NT2/D1 (cell line): ENCODE measurements at regions not wholly inside any gene's neighbourhood (a gene's known extent, or its start where the extent isn't known, plus 50 kb on each side); places are given as distances from the start of the nearest gene placed in this dataset.

Experiments used
- SUZ12 ChIP-seq: IDR thresholded peaks from 2 replicates; pipeline ENCODE4 v1.6.1; 2011; ENCODE audit not compliant: insufficient read length, insufficient read depth; ENCODE audit errors: extremely low read depth
- YY1 ChIP-seq: IDR thresholded peaks from 2 replicates; pipeline ENCODE4 v1.6.1; 2011; ENCODE audit not compliant: insufficient read length, insufficient read depth
- ZNF274 ChIP-seq: IDR thresholded peaks from 2 replicates; pipeline ENCODE4 v1.6.1; 2011; ENCODE audit warnings: mild to moderate bottlenecking, low read depth, low read length

DNA sequence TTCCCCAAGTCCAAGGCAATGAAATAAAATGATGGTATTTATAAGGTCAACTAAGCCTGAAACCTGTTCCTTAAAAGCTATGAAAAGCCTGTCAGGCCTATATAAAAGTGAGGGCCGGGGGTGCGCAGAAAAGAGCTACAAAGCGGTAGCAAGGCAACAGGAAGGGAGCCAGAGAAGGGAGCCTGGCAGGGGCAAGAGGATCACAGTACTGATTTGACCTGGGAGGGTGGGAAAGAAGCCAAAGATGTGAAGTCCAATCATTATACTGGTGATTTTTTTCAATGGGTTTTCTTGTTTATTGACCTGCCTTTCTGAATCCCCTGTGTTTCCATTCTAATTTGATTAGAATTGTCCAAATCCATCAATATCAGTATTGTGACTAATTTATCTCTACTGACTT is 64.3 kb upstream of the STT3B start:
- TF ChIP-seq ZNF274 (no peak), SUZ12 (no peak), YY1 (no peak)
